ENCODE measurements at regions not wholly inside any gene's neighbourhood (a gene's known extent, or its start where the extent isn't known, plus 50 kb on each side); places are given as distances from the start of the nearest gene placed in this dataset.

DNA sequence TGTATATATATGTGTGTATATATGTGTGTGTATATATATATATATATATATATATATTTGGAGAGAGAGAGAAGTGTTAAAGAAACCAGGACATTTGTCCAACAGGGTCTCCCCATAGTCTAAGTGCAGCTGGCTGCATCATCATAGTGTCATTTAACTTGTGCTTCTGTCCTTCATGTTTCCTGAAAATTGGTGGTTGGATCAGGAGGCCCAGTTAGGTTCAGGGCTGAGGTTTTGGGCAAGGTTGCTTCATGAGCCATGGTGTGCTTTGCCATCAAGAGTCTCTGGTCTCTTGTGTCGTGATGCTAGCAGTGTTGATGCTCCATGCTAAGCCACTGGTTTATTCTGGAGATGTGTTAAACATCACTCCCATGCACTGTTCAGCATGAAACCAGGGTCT lies 85.3 kb downstream of the C16orf95 start:
- Histone ChIP-seq H3K27ac (no peak overlapping the region), H3K9me3 (ENCODE audit: low read depth) (no peaks in the 10 kb centered on the region), H3K4me1 (ENCODE audit: low read depth) (no peaks in the 10 kb centered on the region), H3K4me3 (no peak overlapping the region), H3K27me3 (no peaks in the 10 kb centered on the region), H3K36me3 (no peaks in the 10 kb centered on the region)
- TF ChIP-seq, protein P1, sequence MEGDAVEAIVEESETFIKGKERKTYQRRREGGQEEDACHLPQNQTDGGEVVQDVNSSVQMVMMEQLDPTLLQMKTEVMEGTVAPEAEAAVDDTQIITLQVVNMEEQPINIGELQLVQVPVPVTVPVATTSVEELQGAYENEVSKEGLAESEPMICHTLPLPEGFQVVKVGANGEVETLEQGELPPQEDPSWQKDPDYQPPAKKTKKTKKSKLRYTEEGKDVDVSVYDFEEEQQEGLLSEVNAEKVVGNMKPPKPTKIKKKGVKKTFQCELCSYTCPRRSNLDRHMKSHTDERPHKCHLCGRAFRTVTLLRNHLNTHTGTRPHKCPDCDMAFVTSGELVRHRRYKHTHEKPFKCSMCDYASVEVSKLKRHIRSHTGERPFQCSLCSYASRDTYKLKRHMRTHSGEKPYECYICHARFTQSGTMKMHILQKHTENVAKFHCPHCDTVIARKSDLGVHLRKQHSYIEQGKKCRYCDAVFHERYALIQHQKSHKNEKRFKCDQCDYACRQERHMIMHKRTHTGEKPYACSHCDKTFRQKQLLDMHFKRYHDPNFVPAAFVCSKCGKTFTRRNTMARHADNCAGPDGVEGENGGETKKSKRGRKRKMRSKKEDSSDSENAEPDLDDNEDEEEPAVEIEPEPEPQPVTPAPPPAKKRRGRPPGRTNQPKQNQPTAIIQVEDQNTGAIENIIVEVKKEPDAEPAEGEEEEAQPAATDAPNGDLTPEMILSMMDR (IDR thresholded peaks at IDR 0.05; ENCODE audit: low read depth, low read length) = no peak
- no peak for DNase-seq (ENCODE audit: low read depth in 1 of 2, low spot score in 1 of 2)

DNA sequence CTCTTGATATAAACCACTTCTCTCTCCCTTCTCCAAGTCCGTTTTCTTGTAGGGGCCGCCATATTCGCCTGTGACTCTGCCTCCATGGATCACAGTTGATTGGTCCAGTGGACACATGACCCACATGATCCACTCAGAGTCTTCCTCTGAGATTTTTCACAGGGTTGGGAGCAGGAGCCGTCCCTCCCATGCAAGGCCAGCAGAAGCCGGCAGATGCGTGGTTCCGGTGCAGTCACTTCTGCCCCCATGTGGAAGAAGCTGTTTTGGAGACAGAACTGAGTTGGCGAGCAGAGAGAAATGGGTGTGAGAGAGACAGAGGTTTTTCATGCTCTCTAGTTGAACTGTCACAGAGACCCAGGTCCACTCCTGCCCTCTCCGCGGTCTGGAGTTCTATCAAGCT lies 83.3 kb downstream of the C16orf95 start:
- no peak overlapping the region for H3K27ac ChIP-seq
- H3K9me3 ChIP-seq (ENCODE audit: low read depth) = no peaks in the 10 kb centered on the region
- no peaks in the 10 kb centered on the region for H3K36me3 ChIP-seq
- DNase-seq (ENCODE audit: low read depth in 1 of 2, low spot score in 1 of 2) = peak in 1 of 2 donors; percentile 68
- TF ChIP-seq, protein P1 (IDR thresholded peaks at IDR 0.05; ENCODE audit: low read depth, low read length) = peak; percentile 32
- no peak overlapping the region for H3K4me3 ChIP-seq
- H3K4me1 ChIP-seq (ENCODE audit: low read depth) = no peaks in the 10 kb centered on the region
- no peaks in the 10 kb centered on the region for H3K27me3 ChIP-seq

DNA sequence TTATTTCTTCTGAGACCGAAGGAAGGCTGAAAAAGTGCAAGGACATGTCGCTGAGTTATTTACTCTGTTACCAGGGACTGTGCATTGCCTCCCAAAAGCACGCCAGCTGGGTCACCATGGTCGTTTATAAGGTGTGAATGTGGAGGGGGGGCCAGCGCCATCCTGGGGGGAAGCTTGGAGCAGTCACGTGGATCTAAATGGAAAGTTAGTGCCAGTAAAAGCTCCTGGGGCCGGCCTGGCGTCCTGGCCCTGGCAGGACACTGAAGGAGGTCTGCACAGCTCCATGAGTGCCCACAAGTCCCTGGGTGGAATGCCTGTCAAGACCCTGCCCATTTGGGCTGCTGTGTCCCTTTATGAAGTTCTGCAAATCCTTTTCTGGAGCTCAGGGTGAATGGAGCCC lies 82.6 kb downstream of the C16orf95 start:
- TF ChIP-seq, protein P1 (IDR thresholded peaks at IDR 0.05; ENCODE audit: low read depth, low read length) = no peak
- H3K36me3 ChIP-seq = no peaks in the 10 kb centered on the region
- no peak overlapping the region for H3K27ac ChIP-seq
- no peak for DNase-seq (ENCODE audit: low read depth in 1 of 2, low spot score in 1 of 2)
- no peaks in the 10 kb centered on the region for H3K27me3 ChIP-seq
- H3K4me3 ChIP-seq = no peak overlapping the region
- no peaks in the 10 kb centered on the region for H3K4me1 ChIP-seq (ENCODE audit: low read depth)
- no peaks in the 10 kb centered on the region for H3K9me3 ChIP-seq (ENCODE audit: low read depth)

DNA sequence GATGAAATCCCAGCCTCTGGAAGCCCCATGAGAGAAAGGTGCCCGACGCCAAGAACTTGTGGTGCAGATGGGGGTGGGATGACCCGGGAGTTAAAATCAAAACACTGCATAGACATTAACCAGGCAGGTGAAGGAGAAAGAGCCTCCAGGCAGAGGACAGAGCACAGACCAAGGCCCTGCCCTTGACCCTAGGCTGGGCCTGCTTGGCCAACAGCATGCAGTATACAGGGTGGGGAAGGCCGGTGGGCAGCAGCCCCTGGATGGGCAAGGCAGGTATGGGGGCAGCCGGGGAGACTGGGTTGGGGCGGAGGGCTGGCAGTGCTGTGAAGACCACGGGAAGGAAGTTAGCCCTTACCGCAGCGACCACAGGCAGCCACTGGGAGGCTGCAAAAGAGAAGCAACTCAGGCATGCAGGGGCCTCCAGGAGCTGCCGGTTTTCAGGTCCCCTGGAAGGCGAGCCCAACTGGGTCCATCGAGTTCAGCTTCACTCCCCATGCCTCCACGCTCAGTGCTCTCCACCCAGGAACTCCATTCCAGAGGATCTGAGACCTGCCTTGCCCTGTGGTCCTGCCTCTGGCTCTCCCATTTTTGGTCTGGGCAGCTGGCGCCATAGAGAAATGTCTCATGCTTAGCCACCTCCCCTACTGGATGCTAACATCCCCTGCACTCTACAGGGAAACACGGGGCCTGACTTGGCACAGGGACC lies 81.2 kb downstream of the C16orf95 start:
- H3K9me3 ChIP-seq (ENCODE audit: low read depth) = no peaks in the 10 kb centered on the region
- DNase-seq (ENCODE audit: low read depth in 1 of 2, low spot score in 1 of 2) = no peak
- H3K4me3 ChIP-seq = no peak overlapping the region
- H3K36me3 ChIP-seq = no peaks in the 10 kb centered on the region
- TF ChIP-seq, protein P1 (IDR thresholded peaks at IDR 0.05; ENCODE audit: low read depth, low read length) = no peak
- no peaks in the 10 kb centered on the region for H3K27me3 ChIP-seq
- no peak overlapping the region for H3K27ac ChIP-seq
- no peaks in the 10 kb centered on the region for H3K4me1 ChIP-seq (ENCODE audit: low read depth)

DNA sequence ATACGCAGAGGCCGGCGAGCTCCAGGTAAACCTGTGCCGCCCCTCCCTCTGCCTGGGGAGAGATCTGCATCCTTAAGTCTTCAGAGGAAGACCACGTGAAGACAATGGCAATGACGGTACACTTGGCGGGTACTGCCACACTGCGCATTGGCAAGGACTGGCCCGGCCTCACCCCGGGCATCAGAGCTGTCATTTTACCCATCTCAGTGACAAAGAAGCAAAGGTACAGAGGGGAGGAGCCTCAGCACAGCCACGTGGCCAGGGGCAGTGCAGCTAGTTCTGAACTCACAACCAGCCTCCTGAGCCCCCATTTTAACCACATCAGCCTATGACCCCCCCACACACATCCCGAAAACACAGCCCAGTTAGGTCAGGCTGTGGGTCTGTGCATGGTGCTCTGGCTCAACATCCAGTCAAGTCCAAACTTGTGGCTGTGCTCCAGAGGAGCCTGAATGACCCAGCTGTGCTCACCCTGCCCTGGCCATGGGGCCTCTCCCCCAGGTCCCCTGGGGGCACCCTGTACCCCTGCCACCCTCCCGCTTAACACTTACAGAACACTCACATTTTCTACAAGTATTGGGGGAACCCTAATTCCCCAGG lies 80.6 kb downstream of the C16orf95 start:
- Histone ChIP-seq H3K4me1 (ENCODE audit: low read depth) (no peaks in the 10 kb centered on the region), H3K4me3 (no peak overlapping the region), H3K9me3 (ENCODE audit: low read depth) (no peaks in the 10 kb centered on the region), H3K36me3 (no peaks in the 10 kb centered on the region), H3K27me3 (no peaks in the 10 kb centered on the region), H3K27ac (no peak overlapping the region)
- DNase-seq (ENCODE audit: low read depth in 1 of 2, low spot score in 1 of 2) = no peak
- TF ChIP-seq, protein P1 (IDR thresholded peaks at IDR 0.05; ENCODE audit: low read depth, low read length) = no peak

Data from cardiac muscle cell (in vitro differentiated cells and primary cell).